GM19328 (cell line): ENCODE measurements at regions not wholly inside any gene's neighbourhood (a gene's known extent, or its start where the extent isn't known, plus 50 kb on each side); places are given as distances from the start of the nearest gene placed in this dataset.
"Not testable (repeated sequence)": the region's sequence is repeated elsewhere in the genome, so short reads cannot be mapped to it uniquely, and the experiment has no call there.

Experiments
- ATAC-seq: cut with Tn5 transposase; IDR thresholded peaks from one replicate; pipeline ENCODE4 v1.9.1; 2021; ENCODE audit warnings: mild to moderate bottlenecking, moderate library complexity; ENCODE audit not compliant: unreplicated experiment

GRCh38 chrX:10944136-10944885, 166.8 kb upstream of the HCCS start:
- ATAC-seq, result no peak

GRCh38 chrX:10945498-10945897, 165.6 kb upstream of the HCCS start:
- no peak for ATAC-seq

GRCh38 chrX:10949541-10949940, 161.6 kb upstream of the HCCS start:
- ATAC-seq, result no peak

- ATAC-seq, result no peak
Measured at GRCh38 chrX:10952619-10953018, 158.5 kb upstream of the HCCS start.

GRCh38 chrX:10965174-10965798, 145.8 kb upstream of the HCCS start:
- ATAC-seq, result no peak

- ATAC-seq, result no peak
Measured at GRCh38 chrX:10966057-10966456, 145.1 kb upstream of the HCCS start.

GRCh38 chrX:10971176-10971575, 140.0 kb upstream of the HCCS start:
- ATAC-seq, result no peak

- no peak for ATAC-seq
Measured at GRCh38 chrX:10971759-10972158, 139.4 kb upstream of the HCCS start.

- no peak for ATAC-seq
Measured at GRCh38 chrX:10972706-10973105, 138.4 kb upstream of the HCCS start.

- ATAC-seq, result no peak
Measured at GRCh38 chrX:10974920-10975319, 136.2 kb upstream of the HCCS start.

- no peak for ATAC-seq
Measured at GRCh38 chrX:10979956-10980355, 131.2 kb upstream of the HCCS start.

- ATAC-seq, result no peak
Measured at GRCh38 chrX:10981506-10981905, 129.6 kb upstream of the HCCS start.

GRCh38 chrX:10983526-10983925, 127.6 kb upstream of the HCCS start:
- no peak for ATAC-seq

- no peak for ATAC-seq
Measured at GRCh38 chrX:10984213-10984612, 126.9 kb upstream of the HCCS start.

- no peak for ATAC-seq
Measured at GRCh38 chrX:10986616-10987015, 124.5 kb upstream of the HCCS start.

- no peak for ATAC-seq
Measured at GRCh38 chrX:10988653-10989052, 122.5 kb upstream of the HCCS start.

GRCh38 chrX:10989386-10989785, 121.7 kb upstream of the HCCS start:
- no peak for ATAC-seq

GRCh38 chrX:10990418-10990817, 120.7 kb upstream of the HCCS start:
- ATAC-seq, result no peak

- ATAC-seq, result no peak
Measured at GRCh38 chrX:10990976-10991375, 120.2 kb upstream of the HCCS start.

- no peak for ATAC-seq
Measured at GRCh38 chrX:10992110-10992509, 119.0 kb upstream of the HCCS start.

- ATAC-seq, result not testable (repeated sequence)
Measured at GRCh38 chrX:11007076-11007475, 104.1 kb upstream of the HCCS start.

- no peak for ATAC-seq
Measured at GRCh38 chrX:11010476-11010875, 100.7 kb upstream of the HCCS start.

- no peak for ATAC-seq
Measured at GRCh38 chrX:11016728-11017127, 94.4 kb upstream of the HCCS start.
